Heart right ventricle (tissue), 16 donors: ENCODE measurements at regions not wholly inside any gene's neighbourhood (a gene's known extent, or its start where the extent isn't known, plus 50 kb on each side); places are given as distances from the start of the nearest gene placed in this dataset.
"Not testable (repeated sequence)": the region's sequence is repeated elsewhere in the genome, so short reads cannot be mapped to it uniquely, and the experiment has no call there.

Experiments
- ATAC-seq, 8 donors: fragments of 200-7000 bp; cut with Tn5 transposase; one replicate each; pipeline ENCODE4 v1.9.1; 2020; ENCODE audit warnings: mild to moderate bottlenecking in 8 of 8, moderate library complexity in 8 of 8, moderate number of reproducible peaks in 1 of 8
- DNase-seq, 2 donors: peaks; one replicate each; pipeline ENCODE4 v3.0.0-alpha.2; 2020
- H3K27ac ChIP-seq, 10 donors: fragments of 200-600 bp; sonication (generic) in 2 of 10; one replicate each; pipeline versions ENCODE4 v1.5.0 to v1.8.0; 2020 to 2022; ENCODE audit warnings: mild to moderate bottlenecking in 3 of 10
- H3K27me3 ChIP-seq, 7 donors: fragments of 200-600 bp; one replicate each; pipeline ENCODE4 v1.8.0; 2021 to 2022; ENCODE audit warnings: mild to moderate bottlenecking in 2 of 7
- H3K36me3 ChIP-seq, 9 donors: fragments of 200-600 bp; sonication (generic) in 1 of 9; one replicate each; pipeline versions ENCODE4 v1.5.0 to v1.8.0; 2020 to 2022; ENCODE audit warnings: mild to moderate bottlenecking in 2 of 9
- H3K4me1 ChIP-seq, 9 donors: fragments of 200-600 bp; sonication (generic) in 1 of 9; one replicate each; pipeline versions ENCODE4 v1.5.0 to v1.8.0; 2020 to 2022; ENCODE audit warnings: mild to moderate bottlenecking in 4 of 9
- H3K4me3 ChIP-seq, 10 donors: fragments of 200-600 bp; sonication (generic) in 2 of 10; one replicate each; pipeline versions ENCODE4 v1.5.0 to v1.8.0; 2020 to 2022; ENCODE audit warnings: mild to moderate bottlenecking in 7 of 10, moderate library complexity in 2 of 10
- H3K9me3 ChIP-seq, 11 donors: fragments of 200-600 bp in 10 of 11; sonication (generic) in 2 of 11; one replicate each; pipeline versions ENCODE4 v1.5.0 to v1.8.0; 2013 to 2022; ENCODE audit warnings: mild to moderate bottlenecking in 2 of 11, control low read depth in 1 of 11, moderate library complexity in 1 of 11
- WGBS, 2 donors: extraction: QIAGEN DNeasy Blood & Tissue Kit; methylation state at CpG; one replicate each; pipeline ENCODE4 v1.1.7; 2013; ENCODE audit warnings: inconsistent platforms in 1 of 2; 5-methylcytosine and 5-hydroxymethylcytosine counted together
- intact Hi-C, 10 donors: fragments of 100-400 bp; cut with DNase I; formaldehyde crosslinking; loops; one replicate each; pipeline versions ENCODE4 v1.11.1 to v1.14.2; 2022
- TF ChIP-seq, protein P1 (sequence below), 9 donors: fragments of 200-600 bp; sonication (generic) in 2 of 9; IDR thresholded peaks; one replicate each; pipeline versions ENCODE4 v1.5.0 to v1.8.0; 2021 to 2022; ENCODE audit warnings: antibody characterized with exemption in 9 of 9, mild to moderate bottlenecking in 5 of 9, moderate library complexity in 1 of 9
- donor health status: Arrhythmogenic right ventricular cardiomyopathy.
- donor health status: ischemic (EF 13 %, LVEDD 7.1; RV severe dilation, severe dysfunction).
- donor health status: healthy with polysubstance abuse.
- donor health status: DM: no; HTN: yes; CAD: no.
- donor health status: DM: no; HTN: no; CAD: no.
- donor health status: ischemic (EF 25% LVEDD 6.9; RV normal size, moderate dysfunction).
- donor health status: ischemic (EF 25% LVEDD 5.7; RV mildly dilated, moderate dysfunction).
- donor health status: healthy.
- donor health status: DM: yes; HTN: yes; CAD: no.
- donor health status: Ischemic cardiomyopathy.
- donor health status: ischemic (EF 35%, LVEDD 5.7; RV mildly dilated, moderate dysfunction).
- donor health status: nonischemic (EF 11% LVEDD 7.7; RV severe dilation, severe dysfunction).
- donor health status: DM: yes; HTN: yes; CAD: no.
- donor health status: PGD.
- donor health status: ischemic (EF 29% LVEDD 5.4; RV normal size, mild dysfunction).
- donor health status: nonischemic (EF 23%, LVEDD 6.1; RV moderate dilation, normal function).

DNA sequence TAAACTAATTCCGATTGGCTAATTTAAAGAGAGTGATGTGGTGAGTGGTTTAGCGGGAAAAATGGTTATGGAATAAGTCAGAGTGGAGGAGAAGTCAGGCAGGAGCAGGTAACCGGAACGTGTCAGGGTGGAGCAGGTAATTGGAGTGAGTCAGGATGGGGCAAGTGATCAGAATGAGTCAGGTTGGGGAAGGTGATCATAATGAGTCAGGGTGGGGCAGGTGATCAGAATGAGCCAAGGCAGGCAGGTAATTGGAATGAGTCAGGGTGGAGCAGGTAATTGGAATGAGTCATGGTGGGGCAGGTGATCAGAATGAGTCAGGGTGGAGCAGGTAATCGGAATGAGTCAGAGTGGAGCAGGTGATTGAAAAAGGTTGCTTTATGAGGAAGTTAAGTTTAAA lies 101.4 kb downstream of the TMEM167A start:
- Histone ChIP-seq H3K4me1 (no peaks in the 10 kb centered on the region), H3K9me3 (peaks cover 0 to 37% (median 6%) of the 10 kb centered on the region in 11 donors), H3K27me3 (no peaks in the 10 kb centered on the region), H3K27ac (no peak overlapping the region), H3K4me3 (no peak overlapping the region), H3K36me3 (no peaks in the 10 kb centered on the region)
- ATAC-seq: no peak
- no peak for DNase-seq
- intact Hi-C loops: no loop called here
- TF ChIP-seq, protein P1, sequence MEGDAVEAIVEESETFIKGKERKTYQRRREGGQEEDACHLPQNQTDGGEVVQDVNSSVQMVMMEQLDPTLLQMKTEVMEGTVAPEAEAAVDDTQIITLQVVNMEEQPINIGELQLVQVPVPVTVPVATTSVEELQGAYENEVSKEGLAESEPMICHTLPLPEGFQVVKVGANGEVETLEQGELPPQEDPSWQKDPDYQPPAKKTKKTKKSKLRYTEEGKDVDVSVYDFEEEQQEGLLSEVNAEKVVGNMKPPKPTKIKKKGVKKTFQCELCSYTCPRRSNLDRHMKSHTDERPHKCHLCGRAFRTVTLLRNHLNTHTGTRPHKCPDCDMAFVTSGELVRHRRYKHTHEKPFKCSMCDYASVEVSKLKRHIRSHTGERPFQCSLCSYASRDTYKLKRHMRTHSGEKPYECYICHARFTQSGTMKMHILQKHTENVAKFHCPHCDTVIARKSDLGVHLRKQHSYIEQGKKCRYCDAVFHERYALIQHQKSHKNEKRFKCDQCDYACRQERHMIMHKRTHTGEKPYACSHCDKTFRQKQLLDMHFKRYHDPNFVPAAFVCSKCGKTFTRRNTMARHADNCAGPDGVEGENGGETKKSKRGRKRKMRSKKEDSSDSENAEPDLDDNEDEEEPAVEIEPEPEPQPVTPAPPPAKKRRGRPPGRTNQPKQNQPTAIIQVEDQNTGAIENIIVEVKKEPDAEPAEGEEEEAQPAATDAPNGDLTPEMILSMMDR (IDR thresholded peaks at IDR 0.05): no peak
- 93% methylated on average over 5 of the region's 5 CpGs for WGBS, 2 donors

DNA sequence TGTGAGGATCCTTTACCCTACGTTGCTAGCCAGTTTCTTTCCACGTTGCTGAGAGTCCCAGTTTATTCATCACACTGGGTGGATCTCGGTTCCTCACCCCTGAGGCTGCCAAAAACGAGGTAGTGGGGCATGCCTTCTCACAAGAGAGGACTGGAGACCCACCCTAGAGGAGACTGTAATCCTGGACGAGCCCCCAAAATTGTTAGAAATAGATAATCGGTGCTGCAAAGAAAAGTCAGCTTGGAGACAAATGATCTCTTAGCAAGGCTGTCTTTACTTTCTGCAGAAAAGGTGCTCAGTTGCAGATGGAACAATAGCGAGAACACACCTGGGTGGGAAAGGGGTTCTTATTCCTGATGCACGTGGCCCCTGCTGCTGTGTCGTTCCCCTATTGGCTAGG lies 101.8 kb downstream of the TMEM167A start:
- TF ChIP-seq, protein P1 (IDR thresholded peaks at IDR 0.05): no peak
- intact Hi-C loops: no loop called here
- WGBS, 2 donors: 82 to 87% methylated on average over 9 of the region's 9 CpGs

DNA sequence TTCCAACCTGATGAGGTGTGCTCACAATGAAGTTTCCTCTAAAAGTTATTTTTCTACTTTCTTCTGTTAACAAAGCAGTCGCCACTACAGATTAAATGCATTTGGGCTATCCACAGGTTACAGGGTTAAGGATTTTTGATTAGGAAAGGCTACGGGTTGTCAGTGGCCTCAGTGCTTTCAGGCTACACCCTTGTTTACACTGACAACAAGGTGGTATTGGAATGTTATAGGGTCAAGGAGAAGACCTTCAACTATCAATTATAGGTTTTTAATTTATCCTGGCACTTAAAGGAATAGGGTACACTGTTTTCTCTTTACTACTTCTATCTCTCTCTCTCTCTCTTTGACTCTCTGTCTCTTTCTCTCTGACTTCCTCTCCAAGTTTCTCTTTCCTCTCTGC lies 102.8 kb downstream of the TMEM167A start:
- 89 to 93% methylated on average over 2 of the region's 2 CpGs for WGBS, 2 donors
- H3K36me3 ChIP-seq, H3K4me1 ChIP-seq, H3K27ac ChIP-seq, H3K27me3 ChIP-seq, H3K4me3 ChIP-seq, ATAC-seq, DNase-seq, intact Hi-C loops: not testable (repeated sequence)
- peaks cover 0 to 37% (median 6%) of the 10 kb centered on the region in 11 donors for H3K9me3 ChIP-seq

More for the DNA sequence above, 101.8 kb downstream of the TMEM167A start:
- Histone ChIP-seq H3K4me3 (no peak overlapping the region), H3K27ac (no peak overlapping the region), H3K4me1 (no peaks in the 10 kb centered on the region), H3K27me3 (no peaks in the 10 kb centered on the region), H3K36me3 (no peaks in the 10 kb centered on the region), H3K9me3 (peaks cover 0 to 37% (median 6%) of the 10 kb centered on the region in 11 donors)
- no peak for DNase-seq
- no peak for ATAC-seq

DNA sequence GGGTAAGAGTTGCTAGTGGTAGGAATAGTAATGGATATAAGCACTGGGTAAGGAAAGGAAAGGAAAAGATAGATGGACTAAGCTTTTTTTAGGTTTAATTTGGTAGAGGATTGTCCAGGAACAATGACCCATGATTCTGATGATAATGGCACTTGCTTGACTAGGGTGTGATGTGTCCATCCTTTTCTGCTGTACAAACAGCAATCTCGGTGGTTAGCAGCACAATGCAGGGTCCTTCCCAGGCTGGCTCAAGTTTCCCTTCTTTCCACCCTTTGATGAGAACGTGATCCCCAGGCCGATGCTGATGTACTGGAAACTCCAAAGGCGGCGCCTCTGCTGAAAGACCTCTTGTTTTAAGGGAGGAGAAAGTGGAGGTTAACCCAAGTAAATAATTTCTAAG lies 105.3 kb downstream of the TMEM167A start:
- H3K27ac ChIP-seq: no peak overlapping the region
- H3K4me1 ChIP-seq: no peaks in the 10 kb centered on the region
- TF ChIP-seq, protein P1 (IDR thresholded peaks at IDR 0.05): no peak
- H3K4me3 ChIP-seq: no peak overlapping the region
- 92 to 94% methylated on average over 5 of the region's 5 CpGs for WGBS, 2 donors
- ATAC-seq (no peak), DNase-seq (no peak)
- no peaks in the 10 kb centered on the region for H3K27me3 ChIP-seq
- intact Hi-C loops: no loop called here
- no peaks in the 10 kb centered on the region for H3K36me3 ChIP-seq
- H3K9me3 ChIP-seq: peaks cover 0 to 31% (median 6%) of the 10 kb centered on the region in 11 donors

DNA sequence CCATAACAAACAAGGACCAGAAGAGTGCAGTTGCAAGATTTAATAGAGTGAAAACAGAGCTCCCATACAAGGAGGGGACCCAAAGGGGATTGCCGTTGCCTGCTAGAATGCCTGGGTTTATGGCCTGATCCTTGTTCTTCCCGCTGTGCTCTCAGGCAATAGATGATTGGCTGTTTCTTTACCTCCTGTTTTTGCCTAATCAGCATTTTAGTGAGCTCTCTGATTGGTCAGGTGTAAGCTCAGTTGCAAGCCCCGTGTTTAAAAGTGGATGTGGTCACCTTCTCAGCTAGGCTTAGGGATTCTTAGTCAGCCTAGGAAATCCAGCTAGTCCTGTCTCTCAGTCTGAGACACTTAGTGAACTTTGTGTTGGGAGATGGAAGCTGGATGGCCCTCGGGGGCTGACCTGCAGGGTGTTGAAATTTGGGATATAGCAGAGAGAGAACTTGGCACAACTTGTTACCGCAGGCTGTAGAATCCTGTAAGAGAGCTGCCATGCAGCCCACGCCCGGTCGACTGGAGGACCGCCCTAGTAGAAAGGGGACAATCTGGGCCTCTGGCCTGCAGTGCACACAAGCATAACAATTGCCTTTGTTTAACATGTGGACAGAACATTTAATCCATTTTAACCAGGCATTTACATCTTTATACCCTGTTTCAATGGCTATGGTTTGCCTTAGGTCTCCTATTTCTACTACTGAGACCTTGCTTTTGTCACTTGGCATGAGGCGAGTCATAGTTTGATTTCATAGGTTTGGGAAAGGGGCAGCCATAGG lies 106.0 kb downstream of the TMEM167A start:
- DNase-seq, H3K4me1 ChIP-seq, ATAC-seq, H3K4me3 ChIP-seq, intact Hi-C loops, H3K36me3 ChIP-seq, H3K27me3 ChIP-seq, H3K27ac ChIP-seq: not testable (repeated sequence)
- H3K9me3 ChIP-seq: peaks cover 0 to 24% (median 6%) of the 10 kb centered on the region in 11 donors
- WGBS, 2 donors: 92% methylated on average over 10 of the region's 10 CpGs

DNA sequence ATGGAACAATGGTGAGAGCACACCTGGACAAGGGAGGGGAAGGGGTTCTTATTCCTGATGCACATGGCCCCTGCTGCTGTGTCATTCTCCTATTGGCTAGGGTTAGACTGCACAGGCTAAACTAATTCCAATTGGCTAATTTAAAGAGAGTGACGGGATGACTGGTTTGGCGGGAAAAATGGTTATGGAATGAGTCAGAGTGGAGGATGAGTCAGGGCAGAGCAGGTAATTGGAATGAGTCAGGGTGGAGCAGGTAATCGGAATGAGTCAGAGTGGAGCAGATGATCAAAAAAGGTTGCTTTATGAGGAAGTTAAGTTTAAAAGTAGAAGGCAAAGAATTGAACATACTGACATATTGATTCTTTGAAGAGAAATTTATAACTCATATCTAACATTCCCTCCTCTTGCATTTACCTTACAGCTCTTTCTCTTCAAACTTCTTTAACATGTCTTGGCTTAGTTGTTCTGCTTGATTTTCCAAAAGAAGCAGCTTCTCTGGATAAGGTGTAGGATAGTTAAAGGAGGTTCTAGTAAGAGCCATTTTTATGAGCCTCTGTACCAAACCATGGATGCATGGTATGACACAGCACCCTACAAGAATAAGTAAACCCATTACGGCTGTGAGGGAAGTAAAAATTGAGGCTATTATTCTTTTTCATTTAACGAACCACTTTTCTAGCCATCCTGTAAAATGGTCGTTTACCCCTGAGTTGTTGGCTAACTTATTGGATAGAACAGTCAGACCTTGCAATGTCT lies 107.8 kb downstream of the TMEM167A start:
- H3K36me3 ChIP-seq, H3K4me3 ChIP-seq, intact Hi-C loops, H3K4me1 ChIP-seq, H3K27me3 ChIP-seq, H3K9me3 ChIP-seq, ATAC-seq, DNase-seq, H3K27ac ChIP-seq: not testable (repeated sequence)
- WGBS, 2 donors: 90 to 94% methylated on average over 6 of the region's 6 CpGs
